ENCODE measurements at regions not wholly inside any gene's neighbourhood (a gene's known extent, or its start where the extent isn't known, plus 50 kb on each side); places are given as distances from the start of the nearest gene placed in this dataset.
A peak's percentile ranks its signal among the peaks of the same experiment; 100 is the strongest.

- intact Hi-C loops (cut with DNase I; ENCODE audit: low total_unique reads): no loop called here
- H3K36me3 ChIP-seq: no peaks in the 10 kb centered on the region
- H3K4me3 ChIP-seq: no peak overlapping the region
- TF ChIP-seq CTCF (IDR thresholded peaks at IDR 0.05 in 8 of 11, conservative IDR thresholded peaks at IDR 0.05 in 3 of 11) (no peak), POLR2A (IDR thresholded peaks at IDR 0.05) (no peak), POLR2AphosphoS5 (IDR thresholded peaks at IDR 0.05) (peak in 2 of 3 donors; percentile 48 to 75)
- no peaks in the 10 kb centered on the region for H3K27me3 ChIP-seq (replicated peaks in 1 of 7)
- WGBS, 5 donors: 35 to 50% (median 45%) methylated on average over 4 of the region's 4 CpGs
- DNase-seq: no peak
- H3K4me1 ChIP-seq: peaks cover 18 to 69% (median 51%) of the 10 kb centered on the region in 6 donors
- H3K27ac ChIP-seq: peak overlapping the region in 3 of 8 donors; percentile 21 to 64 (median 44)
- peaks cover 0 to 9% (median 0%) of the 10 kb centered on the region in 8 donors for H3K9me3 ChIP-seq
Observed at GRCh38 chr20:17848249-17849048, 120.1 kb downstream of the SNX5 start.

GRCh38 chr20:17845701-17846475 lies 122.7 kb downstream of the SNX5 start:
- Histone ChIP-seq H3K27me3 (replicated peaks in 1 of 7) (no peaks in the 10 kb centered on the region), H3K27ac (peak overlapping the region in 4 of 8 donors; percentile 12 to 34 (median 23)), H3K4me1 (peaks cover 21 to 79% (median 54%) of the 10 kb centered on the region in 6 donors), H3K4me3 (no peak overlapping the region), H3K9me3 (peaks cover 0 to 9% (median 0%) of the 10 kb centered on the region in 8 donors), H3K36me3 (no peaks in the 10 kb centered on the region)
- WGBS, 5 donors: 60 to 69% (median 66%) methylated on average over 10 of the region's 10 CpGs
- intact Hi-C loops (cut with DNase I; ENCODE audit: low total_unique reads): no loop called here
- TF ChIP-seq POLR2AphosphoS5 (IDR thresholded peaks at IDR 0.05): peak; percentile 36 to 75 (median 63)
- TF ChIP-seq CTCF (IDR thresholded peaks at IDR 0.05 in 8 of 11, conservative IDR thresholded peaks at IDR 0.05 in 3 of 11): no peak
- no peak for DNase-seq

GRCh38 chr20:17844549-17845298 lies 123.9 kb downstream of the SNX5 start:
- intact Hi-C loops (cut with DNase I; ENCODE audit: low total_unique reads): no loop called here

More at GRCh38 chr20:17844549-17845298, 123.9 kb downstream of the SNX5 start:
- Histone ChIP-seq H3K27ac (no peak overlapping the region), H3K4me3 (no peak overlapping the region), H3K4me1 (peaks cover 21 to 68% (median 45%) of the 10 kb centered on the region in 6 donors), H3K9me3 (peaks cover 0 to 5% (median 0%) of the 10 kb centered on the region in 8 donors), H3K27me3 (replicated peaks in 1 of 7) (no peaks in the 10 kb centered on the region), H3K36me3 (no peaks in the 10 kb centered on the region)
- no peak for DNase-seq
- TF ChIP-seq POLR2AphosphoS5 (IDR thresholded peaks at IDR 0.05) (no peak), CTCF (IDR thresholded peaks at IDR 0.05 in 8 of 11, conservative IDR thresholded peaks at IDR 0.05 in 3 of 11) (no peak), POLR2A (IDR thresholded peaks at IDR 0.05) (no peak)
- WGBS, 5 donors: 74 to 93% (median 80%) methylated on average over 7 of the region's 7 CpGs
